ENCODE measurements at regions not wholly inside any gene's neighbourhood (a gene's known extent, or its start where the extent isn't known, plus 50 kb on each side); places are given as distances from the start of the nearest gene placed in this dataset.

- intact Hi-C loops (cut with DNase I; ENCODE audit: low total_unique reads): no loop called here
- no peak overlapping the region for H3K27ac ChIP-seq
- TF ChIP-seq CTCF (IDR thresholded peaks at IDR 0.05): no peak
- no peak for TF ChIP-seq POLR2A (IDR thresholded peaks at IDR 0.05)
These were observed 719.6 kb upstream of the GRAMD2B start for GRCh38 chr5:125703616-125704015.

GRCh38 chr5:125704888-125705287, 718.3 kb upstream of the GRAMD2B start:
- DNase-seq: no peak
- peaks cover 0 to 9% of the 10 kb centered on the region in 2 donors for H3K9me3 ChIP-seq
- intact Hi-C loops (cut with DNase I; ENCODE audit: low total_unique reads): no loop called here
- H3K4me1 ChIP-seq: peaks cover 0 to 5% of the 10 kb centered on the region in 2 donors
- H3K4me3 ChIP-seq: no peak overlapping the region
- H3K27ac ChIP-seq: no peak overlapping the region
- H3K27me3 ChIP-seq: no peaks in the 10 kb centered on the region
- TF ChIP-seq CTCF (IDR thresholded peaks at IDR 0.05) (no peak), POLR2A (IDR thresholded peaks at IDR 0.05) (no peak)
- no peaks in the 10 kb centered on the region for H3K36me3 ChIP-seq

More at GRCh38 chr5:125703616-125704015, 719.6 kb upstream of the GRAMD2B start:
- Histone ChIP-seq H3K27me3 (no peaks in the 10 kb centered on the region), H3K4me3 (no peak overlapping the region), H3K4me1 (peaks cover 0 to 5% of the 10 kb centered on the region in 2 donors), H3K9me3 (peaks cover 0 to 9% of the 10 kb centered on the region in 2 donors), H3K36me3 (no peaks in the 10 kb centered on the region)
- DNase-seq: no peak

GRCh38 chr5:125708583-125708982, 714.6 kb upstream of the GRAMD2B start:
- no peak overlapping the region for H3K4me3 ChIP-seq
- no peaks in the 10 kb centered on the region for H3K36me3 ChIP-seq
- no peaks in the 10 kb centered on the region for H3K27me3 ChIP-seq
- H3K27ac ChIP-seq: no peak overlapping the region
- intact Hi-C loops (cut with DNase I; ENCODE audit: low total_unique reads): no loop called here
- H3K4me1 ChIP-seq: no peaks in the 10 kb centered on the region
- no peak for DNase-seq
- peaks cover 0 to 9% of the 10 kb centered on the region in 2 donors for H3K9me3 ChIP-seq
- no peak for TF ChIP-seq CTCF (IDR thresholded peaks at IDR 0.05)
- TF ChIP-seq POLR2A (IDR thresholded peaks at IDR 0.05): no peak

- intact Hi-C loops (cut with DNase I; ENCODE audit: low total_unique reads): no loop called here
- TF ChIP-seq POLR2A (IDR thresholded peaks at IDR 0.05) (no peak), CTCF (IDR thresholded peaks at IDR 0.05) (no peak)
These were observed 712.5 kb upstream of the GRAMD2B start for GRCh38 chr5:125710745-125711144.

GRCh38 chr5:125712397-125712796, 710.8 kb upstream of the GRAMD2B start:
- intact Hi-C loops (cut with DNase I; ENCODE audit: low total_unique reads): no loop called here
- H3K27ac ChIP-seq: no peak overlapping the region
- TF ChIP-seq CTCF (IDR thresholded peaks at IDR 0.05) (no peak), POLR2A (IDR thresholded peaks at IDR 0.05) (no peak)
- H3K4me1 ChIP-seq: no peaks in the 10 kb centered on the region
- H3K9me3 ChIP-seq: no peaks in the 10 kb centered on the region
- no peaks in the 10 kb centered on the region for H3K27me3 ChIP-seq
- no peak overlapping the region for H3K4me3 ChIP-seq
- H3K36me3 ChIP-seq: no peaks in the 10 kb centered on the region
- DNase-seq: no peak

More at GRCh38 chr5:125710745-125711144, 712.5 kb upstream of the GRAMD2B start:
- Histone ChIP-seq H3K4me3 (no peak overlapping the region), H3K27ac (no peak overlapping the region), H3K9me3 (no peaks in the 10 kb centered on the region), H3K36me3 (no peaks in the 10 kb centered on the region), H3K4me1 (no peaks in the 10 kb centered on the region), H3K27me3 (no peaks in the 10 kb centered on the region)
- DNase-seq: no peak
